ENCODE measurements at regions not wholly inside any gene's neighbourhood (a gene's known extent, or its start where the extent isn't known, plus 50 kb on each side); places are given as distances from the start of the nearest gene placed in this dataset.

DNA sequence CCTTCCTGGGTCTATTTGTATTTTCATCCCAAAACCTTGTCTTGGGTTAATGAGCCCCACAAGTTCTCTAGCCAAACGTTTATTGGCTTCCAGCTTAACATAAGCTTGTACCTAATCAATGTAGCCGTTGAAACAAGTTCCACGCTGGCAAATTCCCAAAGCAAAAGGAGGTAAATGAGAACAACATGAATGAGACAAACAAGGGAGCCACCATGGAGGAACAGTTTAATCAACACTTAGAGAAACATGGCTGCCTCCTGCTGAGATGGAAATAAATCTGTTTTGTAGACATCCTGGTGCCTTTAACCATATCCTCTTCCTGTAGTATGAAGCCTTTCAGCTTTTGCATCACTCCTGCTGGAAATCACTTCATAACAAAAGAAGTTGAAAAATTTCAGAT, 166.6 kb upstream of the NFIB start:
- CTCF ChIA-PET: no interaction called here
- H3K27me3 ChIP-seq (ENCODE audit: control insufficient read depth in 2 of 2, insufficient read depth in 2 of 2, low read length in 2 of 2): no peaks in the 10 kb centered on the region
- H3K4me3 ChIP-seq (replicated peaks in 1 of 3; ENCODE audit: insufficient read depth in 1 of 3, low read depth in 1 of 3, low read length in 3 of 3): no peak overlapping the region
- intact Hi-C loops (cut with micrococcal nuclease) (no loop called here), dilution Hi-C loops (cut with MboI; ENCODE audit: extremely low pct_ligation_motif_present, low sequenced_read_pairs) (no loop called here)
- FAIRE-seq: no peak
- H3K4me1 ChIP-seq (ENCODE audit: control insufficient read depth, extremely low read depth, insufficient read depth, low read length): peaks cover 22% of the 10 kb centered on the region
- H3K36me3 ChIP-seq (ENCODE audit: control insufficient read depth in 2 of 2, extremely low read depth in 1 of 2, insufficient read depth in 2 of 2, low read length in 2 of 2): no peaks in the 10 kb centered on the region
- H4K20me1 ChIP-seq (replicated peaks; ENCODE audit: control insufficient read depth, extremely low read depth, insufficient read depth, low read length): no peaks in the 10 kb centered on the region
- POLR2A ChIA-PET: no interaction called here
- H3K9me1 ChIP-seq (replicated peaks; ENCODE audit: control insufficient read depth, extremely low read depth, insufficient read depth, low read length): no peaks in the 10 kb centered on the region
- no TSS peak for BruUV-seq (replicated peaks)
- no peaks in the 10 kb centered on the region for H3K79me2 ChIP-seq (ENCODE audit: control insufficient read depth, insufficient read depth, low read length)
- H3K9me3 ChIP-seq (replicated peaks; ENCODE audit: control insufficient read depth, insufficient read depth, low read length): no peaks in the 10 kb centered on the region
- H3K27ac ChIP-seq (ENCODE audit: insufficient read depth, low read depth, low read length): no peak overlapping the region
- H3K4me2 ChIP-seq (ENCODE audit: insufficient read depth, low read length): no peak overlapping the region
- no peak overlapping the region for H3K9ac ChIP-seq (replicated peaks; ENCODE audit: extremely low read depth, insufficient read depth, low read length)
- TF ChIP-seq EZH2 (IDR thresholded peaks at IDR 0.05; ENCODE audit: borderline replicate concordance, low read depth, low read length, severe bottlenecking) (no peak), POLR2A (IDR thresholded peaks at IDR 0.05; ENCODE audit: low read depth, low read length) (no peak), POLR2AphosphoS5 (IDR thresholded peaks at IDR 0.05; ENCODE audit: insufficient read depth, low read depth, low read length) (no peak), MYC (IDR thresholded peaks at IDR 0.05; ENCODE audit: low read depth, low read length) (no peak), FOS (IDR thresholded peaks at IDR 0.05; ENCODE audit: borderline replicate concordance, insufficient read depth, low read length) (no peak), JUN (IDR thresholded peaks at IDR 0.05; ENCODE audit: borderline replicate concordance, insufficient read depth, insufficient read length, low read depth) (no peak), GATA2 (IDR thresholded peaks at IDR 0.05; ENCODE audit: insufficient read depth, insufficient read length, low read depth, low read length) (no peak)
- TF ChIP-seq, protein P1, sequence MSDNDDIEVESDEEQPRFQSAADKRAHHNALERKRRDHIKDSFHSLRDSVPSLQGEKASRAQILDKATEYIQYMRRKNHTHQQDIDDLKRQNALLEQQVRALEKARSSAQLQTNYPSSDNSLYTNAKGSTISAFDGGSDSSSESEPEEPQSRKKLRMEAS (IDR thresholded peaks at IDR 0.05; ENCODE audit: insufficient read depth, insufficient read length): no peak
- TF ChIP-seq, protein P2, sequence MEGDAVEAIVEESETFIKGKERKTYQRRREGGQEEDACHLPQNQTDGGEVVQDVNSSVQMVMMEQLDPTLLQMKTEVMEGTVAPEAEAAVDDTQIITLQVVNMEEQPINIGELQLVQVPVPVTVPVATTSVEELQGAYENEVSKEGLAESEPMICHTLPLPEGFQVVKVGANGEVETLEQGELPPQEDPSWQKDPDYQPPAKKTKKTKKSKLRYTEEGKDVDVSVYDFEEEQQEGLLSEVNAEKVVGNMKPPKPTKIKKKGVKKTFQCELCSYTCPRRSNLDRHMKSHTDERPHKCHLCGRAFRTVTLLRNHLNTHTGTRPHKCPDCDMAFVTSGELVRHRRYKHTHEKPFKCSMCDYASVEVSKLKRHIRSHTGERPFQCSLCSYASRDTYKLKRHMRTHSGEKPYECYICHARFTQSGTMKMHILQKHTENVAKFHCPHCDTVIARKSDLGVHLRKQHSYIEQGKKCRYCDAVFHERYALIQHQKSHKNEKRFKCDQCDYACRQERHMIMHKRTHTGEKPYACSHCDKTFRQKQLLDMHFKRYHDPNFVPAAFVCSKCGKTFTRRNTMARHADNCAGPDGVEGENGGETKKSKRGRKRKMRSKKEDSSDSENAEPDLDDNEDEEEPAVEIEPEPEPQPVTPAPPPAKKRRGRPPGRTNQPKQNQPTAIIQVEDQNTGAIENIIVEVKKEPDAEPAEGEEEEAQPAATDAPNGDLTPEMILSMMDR (IDR thresholded peaks at IDR 0.05; ENCODE audit: extremely low read depth in 1 of 2, insufficient read depth in 1 of 2, low read depth in 1 of 2, low read length in 2 of 2): no peak
- no peak overlapping the region for H2AFZ ChIP-seq (ENCODE audit: low read depth, low read length)
- no peak for DNase-seq (ENCODE audit: low read depth, low spot score)
